SU-DHL-6 (cell line): ENCODE measurements at regions not wholly inside any gene's neighbourhood (a gene's known extent, or its start where the extent isn't known, plus 50 kb on each side); places are given as distances from the start of the nearest gene placed in this dataset.

Experiments
- H2AFZ ChIP-seq: fragments of 200-600 bp; sonication (generic); 2 replicates; pipeline ENCODE4 v1.6.1; 2014; ENCODE audit warnings: low read depth, mild to moderate bottlenecking, moderate library complexity, mixed read lengths, antibody characterized with exemption, low read length; ENCODE audit not compliant: severe bottlenecking
- H3F3A ChIP-seq: fragments of 200-600 bp; shearing (Covaris generic); 2 replicates; pipeline ENCODE4 v1.6.0; 2016; ENCODE audit warnings: antibody characterized with exemption, mild to moderate bottlenecking; ENCODE audit not compliant: insufficient read depth
- H3K27ac ChIP-seq: fragments of 200-600 bp; sonication (generic); 2 replicates; pipeline ENCODE4 v1.5.1; 2016; ENCODE audit warnings: low read depth, mild to moderate bottlenecking, low read length, moderate library complexity, mixed read lengths
- H3K27me3 ChIP-seq: fragments of 200-600 bp; sonication (generic), shearing (Covaris generic); 2 replicates; pipeline ENCODE4 v1.6.0; 2014; ENCODE audit warnings: mild to moderate bottlenecking, low read length
- H3K36me3 ChIP-seq: fragments of 200-600 bp; sonication (generic); 2 replicates; pipeline ENCODE4 v1.6.1; 2014; ENCODE audit warnings: mild to moderate bottlenecking, low read length, mixed read lengths
- H3K4me2 ChIP-seq: fragments of 300-600, 200-600 bp; shearing (Covaris generic), sonication (generic); 2 replicates; pipeline ENCODE4 v1.6.0; 2014; ENCODE audit warnings: low read length, low read depth, mild to moderate bottlenecking; ENCODE audit not compliant: poor library complexity, severe bottlenecking
- H3K4me3 ChIP-seq: fragments of 200-600 bp; sonication (generic); 2 replicates; pipeline ENCODE4 v1.5.1; 2014; ENCODE audit warnings: antibody characterized with exemption, low read length, mild to moderate bottlenecking, mixed read lengths; ENCODE audit not compliant: insufficient read depth, poor library complexity, severe bottlenecking
- H3K79me2 ChIP-seq: fragments of 200-600 bp; sonication (generic); 2 replicates; pipeline ENCODE4 v1.6.1; 2014; ENCODE audit warnings: mild to moderate bottlenecking, low read length, moderate library complexity; ENCODE audit not compliant: insufficient read depth
- H3K9ac ChIP-seq: fragments of 200-600 bp; sonication (generic); 2 replicates; pipeline ENCODE4 v1.7.0; 2014; ENCODE audit warnings: mild to moderate bottlenecking, low read length
- H3K9me2 ChIP-seq: fragments of 200-600 bp; sonication (generic); replicated peaks from 2 replicates; pipeline ENCODE4 v1.6.1; 2014; ENCODE audit warnings: low read length; ENCODE audit not compliant: insufficient read depth
- H3K9me3 ChIP-seq: fragments of 200-600 bp; sonication (generic); 2 replicates; pipeline ENCODE4 v1.6.1; 2014; ENCODE audit warnings: low read length, mixed read lengths; ENCODE audit not compliant: insufficient read depth
- H4K20me1 ChIP-seq: fragments of 200-600 bp; sonication (generic); 2 replicates; pipeline ENCODE4 v1.6.1; 2014; ENCODE audit warnings: low read depth, mild to moderate bottlenecking, antibody characterized with exemption, low read length, moderate library complexity, mixed read lengths
- EZH2phosphoT487 ChIP-seq: fragments of 200-600 bp; sonication (generic), shearing (Covaris generic); conservative IDR thresholded peaks from 2 replicates; pipeline ENCODE4 v1.6.1; 2018; ENCODE audit warnings: mild to moderate bottlenecking, antibody characterized with exemption, low read length, moderate library complexity, mixed read lengths
- TF ChIP-seq, protein P1 (sequence below): fragments of 200-600 bp; sonication (generic); IDR thresholded peaks from one replicate; pipeline ENCODE4 v1.5.1; 2017; ENCODE audit warnings: antibody characterized with exemption, mild to moderate bottlenecking, low read length, moderate library complexity; ENCODE audit not compliant: insufficient read depth, poor library complexity, severe bottlenecking

DNA sequence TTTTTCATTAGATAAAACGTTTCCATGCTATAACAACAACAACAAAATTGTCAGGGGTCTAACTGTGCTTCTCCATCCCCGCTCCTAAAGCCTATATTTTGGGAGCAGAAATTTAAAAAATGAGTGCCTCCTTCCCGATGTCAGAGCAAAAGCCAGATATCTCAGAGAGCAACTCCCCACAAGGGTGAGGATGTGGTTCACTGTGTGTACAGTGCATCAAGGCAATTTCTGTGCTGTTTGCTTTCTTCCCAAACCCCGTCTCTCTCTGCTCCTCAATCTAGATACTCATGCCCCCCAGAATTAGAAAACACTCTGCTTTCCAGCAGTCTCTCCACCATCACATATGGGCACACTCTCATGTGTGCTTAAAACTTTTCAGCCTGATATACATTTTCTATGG, 76.7 kb upstream of the MBNL1 start:
- Histone ChIP-seq H2AFZ (no peak overlapping the region), H3K9me3 (no peaks in the 10 kb centered on the region), H3K79me2 (no peaks in the 10 kb centered on the region), H3K4me3 (no peak overlapping the region), H4K20me1 (no peaks in the 10 kb centered on the region), H3K27ac (no peak overlapping the region), H3K4me2 (no peak overlapping the region), H3K27me3 (no peaks in the 10 kb centered on the region), H3K9ac (no peak overlapping the region), H3K36me3 (no peaks in the 10 kb centered on the region), H3F3A (peaks cover 23% of the 10 kb centered on the region), H3K9me2 (no peaks in the 10 kb centered on the region)
- TF ChIP-seq, protein P1, sequence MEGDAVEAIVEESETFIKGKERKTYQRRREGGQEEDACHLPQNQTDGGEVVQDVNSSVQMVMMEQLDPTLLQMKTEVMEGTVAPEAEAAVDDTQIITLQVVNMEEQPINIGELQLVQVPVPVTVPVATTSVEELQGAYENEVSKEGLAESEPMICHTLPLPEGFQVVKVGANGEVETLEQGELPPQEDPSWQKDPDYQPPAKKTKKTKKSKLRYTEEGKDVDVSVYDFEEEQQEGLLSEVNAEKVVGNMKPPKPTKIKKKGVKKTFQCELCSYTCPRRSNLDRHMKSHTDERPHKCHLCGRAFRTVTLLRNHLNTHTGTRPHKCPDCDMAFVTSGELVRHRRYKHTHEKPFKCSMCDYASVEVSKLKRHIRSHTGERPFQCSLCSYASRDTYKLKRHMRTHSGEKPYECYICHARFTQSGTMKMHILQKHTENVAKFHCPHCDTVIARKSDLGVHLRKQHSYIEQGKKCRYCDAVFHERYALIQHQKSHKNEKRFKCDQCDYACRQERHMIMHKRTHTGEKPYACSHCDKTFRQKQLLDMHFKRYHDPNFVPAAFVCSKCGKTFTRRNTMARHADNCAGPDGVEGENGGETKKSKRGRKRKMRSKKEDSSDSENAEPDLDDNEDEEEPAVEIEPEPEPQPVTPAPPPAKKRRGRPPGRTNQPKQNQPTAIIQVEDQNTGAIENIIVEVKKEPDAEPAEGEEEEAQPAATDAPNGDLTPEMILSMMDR = no peak
- no peak for TF ChIP-seq EZH2phosphoT487

DNA sequence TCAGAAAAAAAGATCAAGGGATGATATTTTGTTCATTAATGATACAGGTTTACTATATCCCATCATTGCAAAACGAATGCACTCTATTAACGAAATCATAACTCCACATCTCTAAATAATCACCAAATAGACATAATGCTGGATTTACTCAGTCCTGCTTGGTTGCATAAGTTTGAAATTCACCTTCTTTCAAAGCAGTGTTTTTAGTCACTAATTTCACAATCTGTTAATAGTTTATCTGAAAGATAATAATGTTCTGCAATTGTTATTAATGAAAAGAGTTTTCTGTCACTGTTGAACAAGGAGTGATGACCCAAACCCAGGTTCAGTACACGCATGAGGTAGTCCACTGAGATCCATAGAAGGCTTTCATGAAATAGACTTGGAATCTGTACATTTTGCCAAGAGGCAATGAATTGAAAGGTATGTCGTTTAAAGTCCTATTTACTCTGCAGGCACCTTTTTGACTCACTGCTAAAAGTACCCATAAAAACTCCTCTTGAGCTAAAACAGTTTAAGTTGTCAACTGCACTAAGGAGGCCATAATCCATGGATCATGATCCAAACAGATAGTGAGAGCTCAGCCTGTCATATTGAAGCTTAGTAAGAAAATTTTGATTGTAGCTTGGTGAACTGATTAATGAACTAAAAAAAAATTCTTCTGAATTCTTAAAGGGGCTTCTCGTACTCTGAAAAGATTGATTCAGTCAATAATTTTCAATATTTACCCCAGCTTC, 75.6 kb upstream of the MBNL1 start:
- Histone ChIP-seq H3K4me3 (peak overlapping the region; percentile 26), H3K27ac (no peak overlapping the region)
- no peak for TF ChIP-seq EZH2phosphoT487
- TF ChIP-seq, protein P1 = no peak

GRCh38 chr3:152193673-152194267, 75.0 kb upstream of the MBNL1 start:
- H3K4me3 ChIP-seq = peak overlapping the region; percentile 26
- H2AFZ ChIP-seq = peak overlapping the region; percentile 66
- no peaks in the 10 kb centered on the region for H3K79me2 ChIP-seq
- H3K9me2 ChIP-seq = no peaks in the 10 kb centered on the region
- H3K9me3 ChIP-seq = no peaks in the 10 kb centered on the region
- H3K9ac ChIP-seq = peak overlapping the region; percentile 28
- no peak for TF ChIP-seq EZH2phosphoT487
- TF ChIP-seq, protein P1 = no peak
- peaks cover 36% of the 10 kb centered on the region for H3F3A ChIP-seq
- H3K36me3 ChIP-seq = no peaks in the 10 kb centered on the region
- no peaks in the 10 kb centered on the region for H3K27me3 ChIP-seq
- peak overlapping the region; percentile 79 for H3K4me2 ChIP-seq
- no peaks in the 10 kb centered on the region for H4K20me1 ChIP-seq
- peak overlapping the region; percentile 23 for H3K27ac ChIP-seq

More for the DNA sequence above, 75.6 kb upstream of the MBNL1 start:
- Histone ChIP-seq H3K9me3 (no peaks in the 10 kb centered on the region), H3K9me2 (no peaks in the 10 kb centered on the region), H2AFZ (no peak overlapping the region), H3F3A (peaks cover 29% of the 10 kb centered on the region), H3K4me2 (peak overlapping the region; percentile 79), H3K79me2 (no peaks in the 10 kb centered on the region), H3K9ac (no peak overlapping the region), H3K27me3 (no peaks in the 10 kb centered on the region), H3K36me3 (no peaks in the 10 kb centered on the region), H4K20me1 (no peaks in the 10 kb centered on the region)
